ENCODE measurements at regions not wholly inside any gene's neighbourhood (a gene's known extent, or its start where the extent isn't known, plus 50 kb on each side); places are given as distances from the start of the nearest gene placed in this dataset.

DNA sequence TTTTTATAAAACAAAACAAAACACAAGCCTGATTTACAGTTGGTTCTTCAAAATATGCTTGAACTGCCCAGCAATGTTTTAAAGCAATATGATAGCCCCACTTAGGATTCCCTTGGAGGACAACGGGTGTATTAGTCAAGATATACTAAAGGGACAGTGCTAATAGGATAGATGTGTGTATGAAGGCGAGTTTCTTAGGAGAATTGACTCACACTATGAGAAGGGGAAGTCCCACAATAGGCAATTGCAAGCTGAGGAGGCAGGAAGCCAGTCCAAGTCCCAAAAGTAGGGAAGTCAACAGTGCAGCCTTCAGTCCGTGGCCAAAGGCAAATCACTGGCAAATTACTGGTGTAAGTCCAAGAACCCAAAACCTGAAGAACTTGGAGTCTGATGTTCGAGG is 167.9 kb downstream of the CBLN2 start:
- DNase-seq (ENCODE audit: low spot score), result no peak
- Mint-ChIP-seq H3K4me1 (ENCODE audit: unreplicated experiment) (no peaks in the 10 kb centered on the region), H3K36me3 (ENCODE audit: low read depth, unreplicated experiment) (no peaks in the 10 kb centered on the region), H3K4me3 (ENCODE audit: unreplicated experiment) (no peak overlapping the region), H3K9me3 (ENCODE audit: unreplicated experiment) (peaks cover 6% of the 10 kb centered on the region), H3K27ac (ENCODE audit: unreplicated experiment) (no peak overlapping the region), H3K27me3 (ENCODE audit: unreplicated experiment) (peaks cover 2% of the 10 kb centered on the region)
- TF ChIP-seq, protein P1, sequence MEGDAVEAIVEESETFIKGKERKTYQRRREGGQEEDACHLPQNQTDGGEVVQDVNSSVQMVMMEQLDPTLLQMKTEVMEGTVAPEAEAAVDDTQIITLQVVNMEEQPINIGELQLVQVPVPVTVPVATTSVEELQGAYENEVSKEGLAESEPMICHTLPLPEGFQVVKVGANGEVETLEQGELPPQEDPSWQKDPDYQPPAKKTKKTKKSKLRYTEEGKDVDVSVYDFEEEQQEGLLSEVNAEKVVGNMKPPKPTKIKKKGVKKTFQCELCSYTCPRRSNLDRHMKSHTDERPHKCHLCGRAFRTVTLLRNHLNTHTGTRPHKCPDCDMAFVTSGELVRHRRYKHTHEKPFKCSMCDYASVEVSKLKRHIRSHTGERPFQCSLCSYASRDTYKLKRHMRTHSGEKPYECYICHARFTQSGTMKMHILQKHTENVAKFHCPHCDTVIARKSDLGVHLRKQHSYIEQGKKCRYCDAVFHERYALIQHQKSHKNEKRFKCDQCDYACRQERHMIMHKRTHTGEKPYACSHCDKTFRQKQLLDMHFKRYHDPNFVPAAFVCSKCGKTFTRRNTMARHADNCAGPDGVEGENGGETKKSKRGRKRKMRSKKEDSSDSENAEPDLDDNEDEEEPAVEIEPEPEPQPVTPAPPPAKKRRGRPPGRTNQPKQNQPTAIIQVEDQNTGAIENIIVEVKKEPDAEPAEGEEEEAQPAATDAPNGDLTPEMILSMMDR (IDR thresholded peaks at IDR 0.05; ENCODE audit: unreplicated experiment), result no peak

DNA sequence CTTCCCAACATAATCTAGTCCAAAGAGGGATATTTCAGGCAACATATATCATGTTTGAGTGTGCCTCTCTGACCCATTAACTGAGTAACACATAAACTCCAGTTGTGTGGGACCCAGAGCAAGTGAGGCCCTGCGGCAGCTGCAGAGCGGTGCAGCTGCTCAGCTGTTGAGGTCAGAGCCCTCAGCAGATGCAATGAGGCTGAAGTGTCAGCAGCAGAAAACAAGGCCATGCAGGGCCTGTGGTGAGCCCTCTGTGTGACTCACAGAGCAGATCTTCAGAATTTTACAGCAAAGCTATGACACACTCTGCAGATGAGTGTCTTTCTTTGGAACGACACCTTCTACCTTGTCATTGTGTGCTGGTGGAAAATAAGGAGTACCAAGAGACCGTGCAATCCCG is 168.5 kb downstream of the CBLN2 start:
- no peaks in the 10 kb centered on the region for H3K36me3 Mint-ChIP-seq (ENCODE audit: low read depth, unreplicated experiment)
- TF ChIP-seq, protein P1 (IDR thresholded peaks at IDR 0.05; ENCODE audit: unreplicated experiment), result no peak
- H3K27ac Mint-ChIP-seq (ENCODE audit: unreplicated experiment), result no peak overlapping the region
- H3K9me3 Mint-ChIP-seq (ENCODE audit: unreplicated experiment), result peaks cover 9% of the 10 kb centered on the region
- peaks cover 2% of the 10 kb centered on the region for H3K27me3 Mint-ChIP-seq (ENCODE audit: unreplicated experiment)
- H3K4me1 Mint-ChIP-seq (ENCODE audit: unreplicated experiment), result no peaks in the 10 kb centered on the region
- no peak for DNase-seq (ENCODE audit: low spot score)
- H3K4me3 Mint-ChIP-seq (ENCODE audit: unreplicated experiment), result no peak overlapping the region

DNA sequence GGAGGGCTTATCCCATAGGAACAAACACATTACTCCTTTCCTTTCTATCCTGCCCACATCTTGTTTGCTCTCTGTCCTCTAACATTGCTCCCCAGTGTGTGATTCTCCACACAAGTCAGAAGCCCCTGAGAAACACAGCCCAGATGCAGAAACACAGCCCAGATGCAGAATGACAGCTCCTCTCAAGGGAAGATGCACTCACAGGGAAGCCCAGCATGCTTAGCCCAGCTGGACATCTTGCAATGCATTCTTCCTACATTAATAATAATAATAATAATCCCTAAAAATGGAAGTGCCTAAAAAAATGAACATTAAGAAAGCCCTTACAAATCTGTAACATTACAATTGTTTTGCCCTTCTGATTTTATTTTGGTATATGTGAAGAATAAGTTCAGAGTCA is 172.1 kb downstream of the CBLN2 start:
- Mint-ChIP-seq H3K27me3 (ENCODE audit: unreplicated experiment) (peaks cover 2% of the 10 kb centered on the region), H3K27ac (ENCODE audit: unreplicated experiment) (no peak overlapping the region), H3K9me3 (ENCODE audit: unreplicated experiment) (peaks cover 21% of the 10 kb centered on the region), H3K36me3 (ENCODE audit: low read depth, unreplicated experiment) (peaks cover 4% of the 10 kb centered on the region), H3K4me3 (ENCODE audit: unreplicated experiment) (no peak overlapping the region), H3K4me1 (ENCODE audit: unreplicated experiment) (no peaks in the 10 kb centered on the region)
- TF ChIP-seq, protein P1 (IDR thresholded peaks at IDR 0.05; ENCODE audit: unreplicated experiment), result no peak
- no peak for DNase-seq (ENCODE audit: low spot score)

DNA sequence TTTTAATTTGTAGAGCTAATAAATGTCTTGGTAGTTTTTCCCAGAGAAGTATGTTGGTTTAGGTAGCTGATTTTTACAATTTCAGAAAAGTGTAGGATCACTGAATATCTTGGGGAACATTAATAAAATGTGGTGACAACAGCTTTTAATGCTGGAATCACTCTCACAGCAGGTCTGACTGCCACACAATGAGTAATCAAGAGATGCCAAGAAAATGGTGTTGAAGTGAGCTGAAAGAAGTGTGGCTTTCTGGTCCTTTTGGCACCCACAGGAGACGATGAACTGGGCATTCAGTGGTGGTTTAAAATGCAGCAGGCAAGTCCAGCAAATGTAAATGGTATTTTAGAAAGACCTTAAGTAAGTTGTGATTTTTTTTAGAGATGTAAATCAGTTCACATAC is 175.8 kb downstream of the CBLN2 start:
- TF ChIP-seq, protein P1 (IDR thresholded peaks at IDR 0.05; ENCODE audit: unreplicated experiment), result no peak
- Mint-ChIP-seq H3K4me1 (ENCODE audit: unreplicated experiment) (no peaks in the 10 kb centered on the region), H3K9me3 (ENCODE audit: unreplicated experiment) (peaks cover 21% of the 10 kb centered on the region)

DNA sequence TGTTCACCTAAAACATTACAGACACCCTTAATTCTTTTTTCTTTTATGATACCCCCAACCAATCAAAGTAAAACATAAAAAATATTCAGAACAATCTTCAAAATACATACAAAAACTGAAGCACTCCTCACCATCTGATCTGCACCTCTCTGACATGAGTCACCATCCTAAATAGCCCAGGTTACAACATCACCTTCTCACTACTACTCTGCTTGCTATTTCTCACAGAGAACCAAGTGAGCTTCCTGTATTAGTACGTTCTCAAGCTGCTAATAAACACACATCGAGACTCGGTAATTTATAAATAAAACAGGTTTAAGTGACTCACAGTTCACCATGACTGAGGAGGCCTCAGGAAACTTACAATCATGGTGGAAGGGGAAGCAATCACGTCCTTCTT is 183.5 kb downstream of the CBLN2 start:
- H3K4me1 Mint-ChIP-seq (ENCODE audit: unreplicated experiment), result no peaks in the 10 kb centered on the region
- H3K27ac Mint-ChIP-seq (ENCODE audit: unreplicated experiment), result no peak overlapping the region
- no peaks in the 10 kb centered on the region for H3K27me3 Mint-ChIP-seq (ENCODE audit: unreplicated experiment)
- H3K36me3 Mint-ChIP-seq (ENCODE audit: low read depth, unreplicated experiment), result peaks cover 4% of the 10 kb centered on the region
- H3K4me3 Mint-ChIP-seq (ENCODE audit: unreplicated experiment), result no peak overlapping the region
- TF ChIP-seq, protein P1 (IDR thresholded peaks at IDR 0.05; ENCODE audit: unreplicated experiment), result no peak
- DNase-seq (ENCODE audit: low spot score), result no peak
- peaks cover 21% of the 10 kb centered on the region for H3K9me3 Mint-ChIP-seq (ENCODE audit: unreplicated experiment)

More for the DNA sequence above, 175.8 kb downstream of the CBLN2 start:
- Mint-ChIP-seq H3K27ac (ENCODE audit: unreplicated experiment) (no peak overlapping the region), H3K27me3 (ENCODE audit: unreplicated experiment) (no peaks in the 10 kb centered on the region), H3K36me3 (ENCODE audit: low read depth, unreplicated experiment) (peaks cover 4% of the 10 kb centered on the region), H3K4me3 (ENCODE audit: unreplicated experiment) (no peak overlapping the region)
- DNase-seq (ENCODE audit: low spot score), result no peak

Measured in endothelial cell (in vitro differentiated cells).